ENCODE measurements at regions not wholly inside any gene's neighbourhood (a gene's known extent, or its start where the extent isn't known, plus 50 kb on each side); places are given as distances from the start of the nearest gene placed in this dataset.
"Not testable (repeated sequence)": the region's sequence is repeated elsewhere in the genome, so short reads cannot be mapped to it uniquely, and the experiment has no call there.

DNA sequence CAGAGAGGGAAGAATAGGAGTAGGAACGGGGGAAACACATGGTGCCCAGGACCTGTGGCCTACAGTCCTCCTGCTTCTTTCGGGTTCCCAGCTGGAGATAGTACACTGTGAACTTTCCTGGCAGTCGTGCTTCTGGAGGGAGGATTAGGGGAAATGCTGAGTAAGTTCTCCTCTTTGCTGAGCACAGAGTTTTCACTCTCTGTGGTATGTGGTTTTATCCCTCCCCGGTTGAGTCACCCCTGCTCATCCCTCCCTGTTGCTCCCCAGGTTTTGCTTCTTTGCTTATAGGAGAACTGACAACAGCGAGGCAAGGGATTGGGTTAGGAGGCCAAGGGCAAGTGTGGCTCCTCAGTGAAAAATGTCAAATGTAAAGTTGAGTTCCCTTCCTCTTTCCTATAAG lies 122.9 kb downstream of the OR4M2 start:
- H3K4me1 ChIP-seq (ENCODE audit: insufficient read depth, low read length); H3K9me3 ChIP-seq (ENCODE audit: insufficient read depth, low read depth, low read length); H3K9ac ChIP-seq (ENCODE audit: low read depth, low read length); H3K36me3 ChIP-seq (ENCODE audit: insufficient read depth, low read length); H3K27me3 ChIP-seq (ENCODE audit: insufficient read depth, low read length); H3K4me3 ChIP-seq (ENCODE audit: low read length); H3K27ac ChIP-seq (ENCODE audit: low read depth, low read length): not testable (repeated sequence)
- no CpG with 5 or more reads among the region's 5 CpGs for WGBS

DNA sequence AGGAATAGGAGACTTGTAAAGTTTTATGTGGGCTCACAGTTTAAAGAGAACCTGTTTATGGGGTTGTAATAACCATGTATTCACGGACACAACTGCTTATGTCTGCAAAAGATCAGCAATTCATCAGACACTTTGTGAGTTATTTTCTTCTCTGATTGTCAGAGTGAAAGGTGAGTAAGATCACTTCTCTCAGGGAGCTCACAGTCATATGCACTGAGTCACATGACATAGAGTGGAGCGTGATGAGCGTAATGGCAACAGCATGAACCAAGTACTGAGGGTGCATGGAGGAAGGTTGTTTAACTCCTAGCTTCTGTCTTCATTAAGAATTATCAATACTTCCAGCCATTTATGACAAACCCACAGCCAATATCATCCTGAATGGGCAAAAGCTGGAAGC lies 128.8 kb downstream of the OR4M2 start:
- WGBS, result no CpG with 5 or more reads among the region's 3 CpGs

DNA sequence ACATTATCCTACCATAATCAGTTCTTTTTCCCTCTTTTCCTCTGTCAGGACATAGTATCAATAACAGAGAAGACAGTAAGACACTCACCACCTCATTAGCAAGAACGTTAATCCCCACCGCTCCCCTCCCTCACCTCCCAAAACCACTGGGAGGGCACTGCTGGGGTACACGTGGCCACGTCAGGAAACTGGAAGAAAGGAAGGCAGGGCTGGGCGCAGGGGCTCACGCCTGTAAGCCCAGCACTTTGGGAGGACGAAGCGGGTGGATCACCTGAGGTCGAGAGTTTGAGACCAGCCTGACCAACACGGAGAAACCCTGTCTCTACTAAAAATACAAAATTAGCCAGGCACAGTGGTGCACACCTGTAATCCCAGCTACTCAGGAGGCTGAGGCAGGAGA lies 142.3 kb downstream of the OR4M2 start:
- not testable (repeated sequence) for H3K27ac ChIP-seq (ENCODE audit: low read depth, low read length); H3K36me3 ChIP-seq (ENCODE audit: insufficient read depth, low read length); H3K27me3 ChIP-seq (ENCODE audit: insufficient read depth, low read length); H3K4me3 ChIP-seq (ENCODE audit: low read length); H3K4me1 ChIP-seq (ENCODE audit: insufficient read depth, low read length); H3K9ac ChIP-seq (ENCODE audit: low read depth, low read length)
- WGBS, result 79% methylated on average over 10 of the region's 10 CpGs
- H3K9me3 ChIP-seq (ENCODE audit: insufficient read depth, low read depth, low read length), result peaks cover 57% of the 10 kb centered on the region

More for the DNA sequence above, 128.8 kb downstream of the OR4M2 start:
- not testable (repeated sequence) for H3K9ac ChIP-seq (ENCODE audit: low read depth, low read length); H3K27me3 ChIP-seq (ENCODE audit: insufficient read depth, low read length); H3K9me3 ChIP-seq (ENCODE audit: insufficient read depth, low read depth, low read length); H3K27ac ChIP-seq (ENCODE audit: low read depth, low read length); H3K4me1 ChIP-seq (ENCODE audit: insufficient read depth, low read length); H3K36me3 ChIP-seq (ENCODE audit: insufficient read depth, low read length); H3K4me3 ChIP-seq (ENCODE audit: low read length)

DNA sequence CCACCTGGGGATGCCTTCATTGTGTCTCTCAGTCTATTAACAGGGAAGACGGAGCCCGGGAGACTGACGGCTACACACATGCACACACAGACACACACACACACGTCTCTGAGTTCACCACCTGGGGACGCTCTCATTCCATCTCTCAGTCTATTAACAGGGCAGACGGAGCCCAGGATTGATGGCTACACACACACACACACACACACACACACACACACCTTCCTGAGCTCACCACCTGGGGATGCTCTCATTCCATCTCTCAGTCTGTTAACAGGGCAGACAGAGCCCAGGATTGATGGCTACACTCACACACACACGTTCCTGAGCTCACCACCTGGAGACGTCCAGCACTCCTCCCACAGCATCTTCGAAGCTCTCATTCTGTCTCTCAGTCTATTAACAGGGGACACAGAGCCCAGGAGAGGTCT lies 143.9 kb downstream of the OR4M2 start:
- H3K27ac ChIP-seq (ENCODE audit: low read depth, low read length), result no peak overlapping the region
- H3K4me1 ChIP-seq (ENCODE audit: insufficient read depth, low read length), result no peaks in the 10 kb centered on the region
- no peaks in the 10 kb centered on the region for H3K36me3 ChIP-seq (ENCODE audit: insufficient read depth, low read length)
- no peak overlapping the region for H3K9ac ChIP-seq (ENCODE audit: low read depth, low read length)
- H3K9me3 ChIP-seq (ENCODE audit: insufficient read depth, low read depth, low read length), result peaks cover 74% of the 10 kb centered on the region
- H3K27me3 ChIP-seq (ENCODE audit: insufficient read depth, low read length), result no peaks in the 10 kb centered on the region
- WGBS, result 85% methylated on average over 9 of the region's 9 CpGs
- no peak overlapping the region for H3K4me3 ChIP-seq (ENCODE audit: low read length)

DNA sequence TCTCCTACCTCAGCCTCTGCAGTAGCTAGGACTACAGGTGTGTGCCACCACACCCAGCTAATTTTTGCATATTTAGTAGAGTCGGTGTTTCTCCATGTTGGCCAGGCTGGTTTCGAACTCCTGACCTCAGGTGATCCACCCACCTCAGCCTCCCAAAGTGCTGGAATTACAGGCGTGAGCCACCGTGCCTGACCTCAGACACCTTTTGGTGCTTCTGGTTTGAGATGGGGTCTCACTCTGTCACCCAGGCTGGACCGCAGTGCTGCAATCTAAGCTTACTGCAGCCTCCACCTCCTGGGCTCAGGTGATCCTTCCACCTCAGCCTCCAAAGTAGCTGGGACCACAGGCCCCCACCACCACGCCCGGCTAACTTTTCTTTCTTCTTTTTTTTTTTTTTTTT lies 144.6 kb downstream of the OR4M2 start:
- not testable (repeated sequence) for H3K27me3 ChIP-seq (ENCODE audit: insufficient read depth, low read length); H3K4me3 ChIP-seq (ENCODE audit: low read length); H3K36me3 ChIP-seq (ENCODE audit: insufficient read depth, low read length); H3K9ac ChIP-seq (ENCODE audit: low read depth, low read length); H3K4me1 ChIP-seq (ENCODE audit: insufficient read depth, low read length); H3K27ac ChIP-seq (ENCODE audit: low read depth, low read length)
- peaks cover 80% of the 10 kb centered on the region for H3K9me3 ChIP-seq (ENCODE audit: insufficient read depth, low read depth, low read length)
- WGBS, result 90% methylated on average over 7 of the region's 7 CpGs

DNA sequence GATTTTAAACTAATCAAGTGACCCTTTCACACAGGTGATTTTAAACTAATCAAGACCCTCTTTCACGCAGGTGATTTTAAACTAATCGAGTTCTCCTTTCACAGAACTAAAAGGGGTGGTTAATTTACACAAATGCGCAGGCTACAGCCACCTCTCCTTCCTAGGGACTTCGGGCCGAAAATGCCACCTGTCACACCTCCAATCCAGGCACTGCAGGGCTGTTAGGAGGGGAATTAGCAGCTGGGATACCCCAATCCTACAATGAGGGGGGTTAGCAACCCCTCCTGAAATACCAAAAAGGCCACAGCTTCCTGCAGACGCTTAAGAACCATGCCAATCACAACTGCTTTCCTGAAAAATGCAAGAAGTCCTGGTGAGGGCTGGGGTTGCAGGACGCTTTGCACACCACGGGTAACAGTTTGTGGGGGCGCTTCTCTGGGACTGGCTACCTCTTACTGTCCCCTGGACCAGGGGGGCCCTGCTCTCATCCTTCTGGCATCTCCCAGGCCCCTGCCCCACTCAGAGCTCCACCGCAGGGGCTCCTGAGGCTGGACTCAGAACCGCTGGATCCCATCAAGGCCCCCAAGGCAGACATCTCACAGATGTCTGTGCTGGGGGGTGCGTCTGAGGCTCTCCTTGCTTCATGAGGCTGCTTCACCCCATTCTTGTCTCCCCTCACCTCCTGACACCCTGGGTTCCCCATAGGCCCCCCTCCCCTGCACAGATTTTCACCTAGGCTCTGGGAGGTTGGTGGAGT lies 145.9 kb downstream of the OR4M2 start:
- 75% methylated on average over 12 of the region's 12 CpGs for WGBS

DNA sequence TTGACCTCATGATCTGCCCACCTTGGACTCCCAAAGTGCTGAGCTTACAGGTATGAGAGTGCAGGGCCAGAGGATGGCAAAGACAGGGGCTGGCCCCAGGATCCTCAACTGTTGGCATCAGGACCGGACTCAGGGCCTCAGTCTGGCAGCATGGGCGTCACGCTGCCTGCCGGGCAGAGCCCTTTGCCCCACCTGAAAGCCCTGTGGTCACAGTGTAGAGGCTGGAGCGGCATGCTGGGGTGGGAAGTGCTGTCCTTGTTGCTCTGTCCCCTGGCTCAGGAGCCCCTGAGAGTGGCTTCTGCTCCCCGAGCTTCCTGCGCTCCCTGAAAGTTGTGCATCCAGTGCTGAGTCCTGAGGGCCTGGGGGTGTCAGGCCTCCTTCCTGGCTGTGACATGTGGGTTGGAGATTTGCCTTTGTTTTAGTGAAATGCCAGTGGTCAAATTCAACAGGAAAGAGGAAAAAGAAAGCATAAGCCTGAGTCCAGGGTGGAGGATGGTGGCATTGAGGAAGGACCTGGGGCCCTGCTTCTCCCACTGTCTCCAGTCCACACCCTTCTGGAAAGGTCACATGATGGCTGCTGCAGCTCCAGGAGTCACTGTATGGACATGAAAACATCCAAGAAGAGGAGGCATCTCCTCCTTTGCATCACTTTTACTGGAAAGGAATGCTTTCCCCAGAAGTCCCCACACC lies 147.2 kb downstream of the OR4M2 start:
- WGBS, result 86% methylated on average over 7 of the region's 7 CpGs
- H3K27ac ChIP-seq (ENCODE audit: low read depth, low read length), result no peak overlapping the region
- no peak overlapping the region for H3K9ac ChIP-seq (ENCODE audit: low read depth, low read length)
- H3K27me3 ChIP-seq (ENCODE audit: insufficient read depth, low read length), result no peaks in the 10 kb centered on the region
- no peak overlapping the region for H3K4me3 ChIP-seq (ENCODE audit: low read length)
- peaks cover 92% of the 10 kb centered on the region for H3K9me3 ChIP-seq (ENCODE audit: insufficient read depth, low read depth, low read length)
- H3K36me3 ChIP-seq (ENCODE audit: insufficient read depth, low read length), result no peaks in the 10 kb centered on the region
- H3K4me1 ChIP-seq (ENCODE audit: insufficient read depth, low read length), result no peaks in the 10 kb centered on the region

More for the DNA sequence above, 145.9 kb downstream of the OR4M2 start:
- no peak overlapping the region for H3K4me3 ChIP-seq (ENCODE audit: low read length)
- H3K36me3 ChIP-seq (ENCODE audit: insufficient read depth, low read length), result no peaks in the 10 kb centered on the region
- peaks cover 90% of the 10 kb centered on the region for H3K9me3 ChIP-seq (ENCODE audit: insufficient read depth, low read depth, low read length)
- H3K27ac ChIP-seq (ENCODE audit: low read depth, low read length), result no peak overlapping the region
- H3K9ac ChIP-seq (ENCODE audit: low read depth, low read length), result no peak overlapping the region
- H3K4me1 ChIP-seq (ENCODE audit: insufficient read depth, low read length), result no peaks in the 10 kb centered on the region
- H3K27me3 ChIP-seq (ENCODE audit: insufficient read depth, low read length), result no peaks in the 10 kb centered on the region

DNA sequence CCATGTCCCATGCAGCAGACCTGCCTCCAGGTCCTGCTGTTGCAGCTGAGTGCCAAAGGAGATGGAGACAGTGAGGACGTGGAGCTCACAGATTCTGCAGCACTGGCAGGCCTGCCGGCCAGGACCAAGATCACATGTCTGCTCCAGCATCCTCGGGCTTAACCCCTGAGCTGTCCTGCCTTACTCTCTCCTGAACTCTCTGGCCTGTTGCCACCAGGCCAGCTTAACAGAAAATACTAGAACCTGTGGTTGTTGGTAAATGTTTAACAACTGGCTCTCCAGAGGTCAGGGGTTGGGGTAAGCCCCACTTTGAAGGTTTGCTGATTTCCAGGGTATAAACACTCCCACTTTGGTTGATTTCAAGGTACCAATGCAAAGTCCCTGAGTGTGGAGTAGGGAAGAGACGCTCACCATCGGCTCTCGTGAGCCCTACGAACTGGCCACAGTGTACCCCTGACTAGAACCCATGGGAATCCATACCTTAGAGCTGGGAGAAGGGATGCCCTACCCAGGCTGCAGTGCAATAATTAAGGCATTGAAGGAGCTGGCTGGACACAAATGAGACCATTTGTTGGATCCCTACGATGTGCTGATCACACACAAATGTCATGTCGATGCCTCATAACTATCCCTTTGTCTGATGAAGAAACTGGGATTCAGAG lies 147.9 kb downstream of the OR4M2 start:
- Histone ChIP-seq H3K9ac (ENCODE audit: low read depth, low read length) (no peak overlapping the region), H3K27me3 (ENCODE audit: insufficient read depth, low read length) (no peaks in the 10 kb centered on the region), H3K4me3 (ENCODE audit: low read length) (no peak overlapping the region), H3K27ac (ENCODE audit: low read depth, low read length) (no peak overlapping the region), H3K36me3 (ENCODE audit: insufficient read depth, low read length) (no peaks in the 10 kb centered on the region), H3K4me1 (ENCODE audit: insufficient read depth, low read length) (no peaks in the 10 kb centered on the region), H3K9me3 (ENCODE audit: insufficient read depth, low read depth, low read length) (peaks cover 93% of the 10 kb centered on the region)
- WGBS, result 85% methylated on average over 9 of the region's 9 CpGs

DNA sequence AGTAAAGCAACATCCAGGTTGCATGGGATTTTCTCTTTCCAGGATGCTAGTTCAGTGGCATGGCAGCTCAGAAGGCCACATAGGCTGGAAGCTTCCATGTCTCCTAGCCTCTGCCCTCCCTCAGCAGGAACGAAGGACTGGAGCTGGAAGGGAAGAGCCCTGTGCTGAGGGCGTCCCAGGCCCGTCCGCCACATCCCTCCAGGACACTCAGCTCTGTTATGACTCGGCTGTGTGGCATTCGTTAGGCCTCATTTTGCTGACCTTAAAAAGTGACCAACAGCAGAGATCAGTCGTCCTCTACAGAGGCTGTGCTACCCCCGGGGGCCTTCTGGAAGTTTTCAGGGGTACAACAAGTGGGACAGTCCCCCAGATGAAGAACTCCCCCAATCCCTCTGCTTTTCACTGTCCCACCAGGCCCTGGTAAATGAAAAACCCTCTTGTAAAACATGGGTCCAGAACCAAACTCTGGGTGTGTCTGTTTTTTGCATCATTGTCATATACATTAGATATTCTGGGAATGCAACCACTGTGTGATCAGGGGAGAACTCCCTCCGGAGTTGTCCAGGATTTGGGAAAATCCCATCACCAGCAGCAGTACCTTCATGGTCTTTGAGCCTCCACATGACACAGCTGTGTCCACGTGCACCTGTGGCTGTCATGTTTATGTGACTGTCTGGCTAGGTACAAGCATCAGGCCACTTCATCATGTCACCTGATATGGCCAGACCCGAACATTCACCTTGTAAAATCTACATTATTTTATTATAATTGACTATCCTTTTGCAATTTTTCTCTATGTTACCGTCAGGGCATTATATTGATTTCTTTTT lies 149.9 kb downstream of the OR4M2 start:
- Histone ChIP-seq H3K9ac (ENCODE audit: low read depth, low read length) (no peak overlapping the region), H3K27ac (ENCODE audit: low read depth, low read length) (no peak overlapping the region), H3K27me3 (ENCODE audit: insufficient read depth, low read length) (no peaks in the 10 kb centered on the region), H3K9me3 (ENCODE audit: insufficient read depth, low read depth, low read length) (peaks cover 98% of the 10 kb centered on the region), H3K36me3 (ENCODE audit: insufficient read depth, low read length) (no peaks in the 10 kb centered on the region), H3K4me1 (ENCODE audit: insufficient read depth, low read length) (no peaks in the 10 kb centered on the region), H3K4me3 (ENCODE audit: low read length) (no peak overlapping the region)
- WGBS, result 63% methylated on average over 10 of the region's 12 CpGs

DNA sequence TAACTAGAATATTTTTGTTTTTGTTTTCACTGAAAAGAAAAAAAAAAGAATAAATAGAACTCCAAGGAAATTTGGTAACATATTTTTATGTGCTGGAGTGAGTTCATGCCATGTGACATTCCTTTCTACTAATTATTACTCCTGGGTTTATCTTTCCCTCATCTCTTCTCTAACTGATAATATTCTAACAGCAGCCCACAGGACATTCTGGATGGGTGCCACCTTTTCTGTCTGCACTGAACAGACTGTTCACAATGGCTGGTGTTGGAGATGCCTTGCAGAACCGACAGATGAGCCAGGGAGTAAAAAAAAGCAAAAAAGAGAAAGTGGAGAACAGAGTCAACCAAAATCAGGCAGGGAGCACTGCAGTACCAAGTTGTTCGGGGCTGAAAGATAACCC lies 151.3 kb downstream of the OR4M2 start:
- Histone ChIP-seq H3K27ac (ENCODE audit: low read depth, low read length) (no peak overlapping the region), H3K9ac (ENCODE audit: low read depth, low read length) (no peak overlapping the region), H3K4me3 (ENCODE audit: low read length) (no peak overlapping the region), H3K9me3 (ENCODE audit: insufficient read depth, low read depth, low read length) (peaks cover 96% of the 10 kb centered on the region), H3K27me3 (ENCODE audit: insufficient read depth, low read length) (no peaks in the 10 kb centered on the region), H3K36me3 (ENCODE audit: insufficient read depth, low read length) (no peaks in the 10 kb centered on the region), H3K4me1 (ENCODE audit: insufficient read depth, low read length) (no peaks in the 10 kb centered on the region)
- WGBS, result 50% methylated on average over 2 of the region's 2 CpGs

DNA sequence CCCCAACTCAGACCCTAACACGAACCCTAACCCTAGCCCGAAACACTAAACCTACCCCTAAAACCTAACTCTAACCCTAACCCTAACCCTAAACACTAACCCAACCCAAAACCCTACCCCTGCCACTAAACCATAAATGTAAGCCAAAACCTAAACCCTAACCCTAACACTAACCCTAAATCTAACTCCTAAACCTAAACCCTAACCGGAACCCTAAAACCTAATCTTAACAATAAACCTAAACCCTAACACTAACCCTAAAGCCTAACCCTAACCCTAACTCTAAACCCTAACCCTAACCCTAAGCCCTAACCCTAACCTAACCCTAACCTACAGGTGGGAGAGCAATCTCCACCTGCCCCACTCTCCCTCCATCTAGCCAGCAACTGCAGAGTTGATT lies 152.3 kb downstream of the OR4M2 start:
- Histone ChIP-seq H3K9ac (ENCODE audit: low read depth, low read length) (no peak overlapping the region), H3K27me3 (ENCODE audit: insufficient read depth, low read length) (no peaks in the 10 kb centered on the region), H3K9me3 (ENCODE audit: insufficient read depth, low read depth, low read length) (peaks cover 93% of the 10 kb centered on the region), H3K36me3 (ENCODE audit: insufficient read depth, low read length) (no peaks in the 10 kb centered on the region), H3K4me3 (ENCODE audit: low read length) (no peak overlapping the region), H3K27ac (ENCODE audit: low read depth, low read length) (no peak overlapping the region), H3K4me1 (ENCODE audit: insufficient read depth, low read length) (no peaks in the 10 kb centered on the region)
- 91% methylated on average over 3 of the region's 3 CpGs for WGBS

Measured in HUES64 (cell line).